Chondrocyte (in vitro differentiated cells): ENCODE measurements at regions not wholly inside any gene's neighbourhood (a gene's known extent, or its start where the extent isn't known, plus 50 kb on each side); places are given as distances from the start of the nearest gene placed in this dataset.

Experiments
- DNase-seq: peaks from one replicate; pipeline ENCODE4 v3.0.0; 2021; ENCODE audit warnings: mixed read lengths, low spot score
- H3K27ac Mint-ChIP-seq: one replicate; pipeline ENCODE4 v1.8.0; 2021; ENCODE audit warnings: mild to moderate bottlenecking, moderate library complexity, mixed read lengths; ENCODE audit not compliant: unreplicated experiment
- H3K27me3 Mint-ChIP-seq: 2 replicates; pipeline ENCODE4 v1.8.0; 2021; ENCODE audit warnings: low read depth, mixed read lengths
- H3K36me3 Mint-ChIP-seq: 2 replicates; pipeline ENCODE4 v1.8.0; 2021; ENCODE audit warnings: low read depth, mixed read lengths
- H3K4me1 Mint-ChIP-seq: 2 replicates; pipeline ENCODE4 v1.8.0; 2021; ENCODE audit warnings: low read depth, mild to moderate bottlenecking, mixed read lengths
- H3K4me3 Mint-ChIP-seq: one replicate; pipeline ENCODE4 v1.8.0; 2021; ENCODE audit warnings: mild to moderate bottlenecking, moderate library complexity, mixed read lengths; ENCODE audit not compliant: unreplicated experiment
- H3K9me3 Mint-ChIP-seq: 2 replicates; pipeline ENCODE4 v1.8.0; 2021; ENCODE audit warnings: low read depth, mixed read lengths
- TF ChIP-seq, protein P1 (sequence below): fragments of 200-600 bp; sonication (generic); IDR thresholded peaks from 2 replicates; pipeline ENCODE4 v1.5.0; 2021; ENCODE audit warnings: antibody characterized with exemption, mild to moderate bottlenecking, moderate library complexity

DNA sequence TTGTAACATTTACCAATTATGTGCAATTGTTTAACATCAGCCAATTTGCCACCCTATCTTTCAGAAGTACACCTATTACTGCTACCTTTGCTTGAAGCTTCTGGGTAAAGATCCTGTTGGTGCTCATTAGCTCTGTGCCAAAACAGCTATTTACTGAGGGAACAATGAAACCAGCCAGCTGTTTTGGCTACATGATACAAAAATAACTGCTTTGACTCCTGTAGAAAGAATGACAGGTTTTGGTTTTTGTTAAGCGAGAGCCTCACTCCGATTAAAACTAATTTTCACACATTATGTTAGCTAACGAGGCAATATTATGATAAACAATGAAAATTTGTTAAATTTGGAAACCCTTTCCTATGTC, 907.0 kb downstream of the EPHA4 start:
- Mint-ChIP-seq H3K27ac (no peak overlapping the region), H3K4me1 (no peaks in the 10 kb centered on the region), H3K27me3 (no peaks in the 10 kb centered on the region), H3K4me3 (no peak overlapping the region), H3K9me3 (peaks cover 12% of the 10 kb centered on the region), H3K36me3 (peaks cover 4% of the 10 kb centered on the region)
- TF ChIP-seq, protein P1, sequence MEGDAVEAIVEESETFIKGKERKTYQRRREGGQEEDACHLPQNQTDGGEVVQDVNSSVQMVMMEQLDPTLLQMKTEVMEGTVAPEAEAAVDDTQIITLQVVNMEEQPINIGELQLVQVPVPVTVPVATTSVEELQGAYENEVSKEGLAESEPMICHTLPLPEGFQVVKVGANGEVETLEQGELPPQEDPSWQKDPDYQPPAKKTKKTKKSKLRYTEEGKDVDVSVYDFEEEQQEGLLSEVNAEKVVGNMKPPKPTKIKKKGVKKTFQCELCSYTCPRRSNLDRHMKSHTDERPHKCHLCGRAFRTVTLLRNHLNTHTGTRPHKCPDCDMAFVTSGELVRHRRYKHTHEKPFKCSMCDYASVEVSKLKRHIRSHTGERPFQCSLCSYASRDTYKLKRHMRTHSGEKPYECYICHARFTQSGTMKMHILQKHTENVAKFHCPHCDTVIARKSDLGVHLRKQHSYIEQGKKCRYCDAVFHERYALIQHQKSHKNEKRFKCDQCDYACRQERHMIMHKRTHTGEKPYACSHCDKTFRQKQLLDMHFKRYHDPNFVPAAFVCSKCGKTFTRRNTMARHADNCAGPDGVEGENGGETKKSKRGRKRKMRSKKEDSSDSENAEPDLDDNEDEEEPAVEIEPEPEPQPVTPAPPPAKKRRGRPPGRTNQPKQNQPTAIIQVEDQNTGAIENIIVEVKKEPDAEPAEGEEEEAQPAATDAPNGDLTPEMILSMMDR = no peak
- DNase-seq = no peak

DNA sequence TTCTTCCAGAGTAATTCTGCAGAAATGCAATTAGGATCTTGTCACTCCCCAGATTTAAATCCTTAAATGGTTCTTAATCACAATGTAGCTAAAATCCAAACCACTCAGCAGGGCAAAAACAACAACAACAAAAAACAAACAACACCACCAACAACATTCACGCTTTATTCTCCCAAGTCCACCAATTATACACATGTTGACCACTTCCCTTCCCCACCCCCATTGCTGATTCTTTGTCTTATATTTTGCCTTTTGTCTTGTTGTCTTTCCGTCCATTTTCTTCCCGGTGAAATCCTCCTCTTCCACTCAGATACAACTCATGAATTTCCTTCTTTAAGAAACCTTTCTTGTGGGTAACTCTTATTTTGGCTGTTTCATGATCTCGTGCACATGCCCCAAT, 902.8 kb downstream of the EPHA4 start:
- no peak overlapping the region for H3K27ac Mint-ChIP-seq

DNA sequence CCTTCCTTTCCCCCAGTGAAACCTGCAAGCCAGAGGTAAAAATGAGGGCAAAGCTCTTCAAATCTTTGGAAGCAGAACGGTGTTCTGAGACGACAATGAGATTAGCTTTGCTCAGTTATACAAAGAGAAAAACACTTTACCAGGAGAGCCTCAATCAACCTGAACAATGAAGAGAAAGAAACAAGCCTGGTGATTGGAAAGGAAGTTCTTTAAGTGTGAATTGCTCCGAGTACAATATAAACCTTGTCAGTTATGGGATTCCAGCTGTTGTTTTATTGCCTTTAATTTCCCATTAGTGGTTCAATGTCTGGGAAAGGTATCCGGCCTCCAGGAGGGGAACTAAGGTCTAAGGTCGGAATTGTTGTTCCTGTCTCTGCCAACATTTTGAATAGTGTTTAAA, 901.6 kb downstream of the EPHA4 start:
- Mint-ChIP-seq H3K4me1 (no peaks in the 10 kb centered on the region), H3K36me3 (peaks cover 4% of the 10 kb centered on the region), H3K4me3 (no peak overlapping the region), H3K27me3 (no peaks in the 10 kb centered on the region), H3K9me3 (peaks cover 12% of the 10 kb centered on the region), H3K27ac (no peak overlapping the region)
- no peak for DNase-seq
- TF ChIP-seq, protein P1 = no peak

More for the DNA sequence above, 902.8 kb downstream of the EPHA4 start:
- Mint-ChIP-seq H3K27me3 (no peaks in the 10 kb centered on the region), H3K9me3 (peaks cover 12% of the 10 kb centered on the region), H3K36me3 (peaks cover 4% of the 10 kb centered on the region), H3K4me3 (no peak overlapping the region), H3K4me1 (no peaks in the 10 kb centered on the region)
- DNase-seq = no peak
- TF ChIP-seq, protein P1 = no peak

DNA sequence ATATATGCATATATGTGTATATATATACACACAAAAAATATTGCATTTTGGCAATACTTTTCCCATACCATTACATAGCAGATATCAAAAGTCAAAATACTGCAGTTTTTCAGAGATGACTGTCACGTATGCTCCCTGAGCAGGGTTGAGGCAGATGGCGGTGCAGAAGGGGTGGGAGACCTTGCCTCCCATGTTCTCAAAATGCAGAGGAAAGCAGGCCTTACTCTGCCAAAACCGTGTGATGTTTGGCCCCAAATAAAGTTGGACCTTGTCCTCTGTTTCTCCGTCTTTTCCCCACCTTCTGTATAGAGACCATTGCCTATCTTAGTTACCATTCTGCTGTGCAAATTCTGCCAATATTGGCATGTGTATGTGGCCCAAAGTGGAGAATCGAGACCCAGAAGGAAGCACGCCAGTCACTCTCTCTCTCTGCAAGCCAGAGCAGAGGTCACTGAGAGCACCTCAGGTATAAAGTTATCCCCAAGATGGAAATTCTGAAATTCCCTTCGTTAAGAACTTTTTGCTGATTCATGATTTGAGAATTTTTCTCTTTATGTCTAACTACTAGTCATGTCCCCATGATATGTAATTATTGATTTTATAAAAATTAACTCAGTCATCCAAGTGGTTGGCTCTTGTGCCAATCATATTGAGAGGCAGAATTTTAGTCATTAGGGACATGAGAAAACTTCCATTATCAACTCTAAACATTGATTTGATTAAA, 898.8 kb downstream of the EPHA4 start:
- peaks cover 4% of the 10 kb centered on the region for H3K36me3 Mint-ChIP-seq
- peaks cover 12% of the 10 kb centered on the region for H3K9me3 Mint-ChIP-seq
- TF ChIP-seq, protein P1 = no peak
- no peak for DNase-seq
- no peak overlapping the region for H3K27ac Mint-ChIP-seq
- H3K27me3 Mint-ChIP-seq = no peaks in the 10 kb centered on the region
- H3K4me1 Mint-ChIP-seq = no peaks in the 10 kb centered on the region
- H3K4me3 Mint-ChIP-seq = no peak overlapping the region

DNA sequence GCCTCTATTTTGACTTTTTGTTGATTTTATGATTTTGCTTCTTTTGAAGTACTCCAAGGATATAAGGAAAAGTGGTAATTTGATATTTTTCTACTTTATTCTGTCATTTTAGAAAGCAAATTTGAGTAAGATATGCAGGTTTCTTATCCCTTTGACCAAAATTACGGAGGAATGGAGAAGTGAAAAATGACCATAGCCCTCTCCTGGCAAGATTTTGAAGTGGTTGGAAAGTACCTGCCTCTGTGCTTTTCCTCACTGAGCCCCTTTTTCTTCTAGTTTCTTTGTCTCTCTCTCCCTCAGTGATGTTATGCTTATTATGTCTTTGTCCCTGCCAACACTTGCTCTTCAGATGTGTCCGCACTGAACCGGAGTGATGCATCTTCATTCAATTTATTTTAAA, 898.1 kb downstream of the EPHA4 start:
- DNase-seq = no peak
- H3K4me3 Mint-ChIP-seq = no peak overlapping the region
- H3K27me3 Mint-ChIP-seq = no peaks in the 10 kb centered on the region
- H3K9me3 Mint-ChIP-seq = peaks cover 7% of the 10 kb centered on the region
- H3K4me1 Mint-ChIP-seq = no peaks in the 10 kb centered on the region
- H3K27ac Mint-ChIP-seq = no peak overlapping the region
- H3K36me3 Mint-ChIP-seq = peaks cover 4% of the 10 kb centered on the region
- TF ChIP-seq, protein P1 = peak; percentile 52
